Activated CD4-positive, alpha-beta T cell treated with anti-CD3 and anti-CD28 coated beads for 1 hour (primary cell): ENCODE measurements at regions not wholly inside any gene's neighbourhood (a gene's known extent, or its start where the extent isn't known, plus 50 kb on each side); places are given as distances from the start of the nearest gene placed in this dataset.

Experiments
- DNase-seq: peaks from one replicate; pipeline ENCODE4 v3.0.0-alpha.2; 2020

- DNase-seq: no peak
Measured at GRCh38 chr9:20112205-20112783, 323.5 kb upstream of the SLC24A2 start.

GRCh38 chr9:20111173-20111843, 322.5 kb upstream of the SLC24A2 start:
- DNase-seq: no peak

GRCh38 chr9:20095430-20096092, 306.7 kb upstream of the SLC24A2 start:
- DNase-seq: no peak

GRCh38 chr9:20092561-20092960, 303.7 kb upstream of the SLC24A2 start:
- no peak for DNase-seq

GRCh38 chr9:20087481-20087880, 298.6 kb upstream of the SLC24A2 start:
- DNase-seq: no peak

- DNase-seq: no peak
Measured at GRCh38 chr9:20085842-20086241, 297.0 kb upstream of the SLC24A2 start.

- DNase-seq: no peak
Measured at GRCh38 chr9:20084125-20084524, 295.3 kb upstream of the SLC24A2 start.

GRCh38 chr9:20083390-20083789, 294.6 kb upstream of the SLC24A2 start:
- no peak for DNase-seq

- no peak for DNase-seq
Measured at GRCh38 chr9:20082831-20083230, 294.0 kb upstream of the SLC24A2 start.

GRCh38 chr9:20082406-20082805, 293.6 kb upstream of the SLC24A2 start:
- DNase-seq: no peak

GRCh38 chr9:20078246-20078645, 289.4 kb upstream of the SLC24A2 start:
- DNase-seq: no peak

- DNase-seq: no peak
Measured at GRCh38 chr9:20074291-20074690, 285.5 kb upstream of the SLC24A2 start.

GRCh38 chr9:20070336-20070735, 281.5 kb upstream of the SLC24A2 start:
- DNase-seq: no peak

GRCh38 chr9:20065796-20066700, 277.2 kb upstream of the SLC24A2 start:
- DNase-seq: no peak

- DNase-seq: no peak
Measured at GRCh38 chr9:20065046-20065445, 276.2 kb upstream of the SLC24A2 start.

GRCh38 chr9:20054734-20055133, 265.9 kb upstream of the SLC24A2 start:
- no peak for DNase-seq

- DNase-seq: no peak
Measured at GRCh38 chr9:20048985-20049384, 260.1 kb upstream of the SLC24A2 start.

- DNase-seq: no peak
Measured at GRCh38 chr9:20048437-20048836, 259.6 kb upstream of the SLC24A2 start.

- DNase-seq: no peak
Measured at GRCh38 chr9:20044686-20045085, 255.8 kb upstream of the SLC24A2 start.

GRCh38 chr9:20043461-20043860, 254.6 kb upstream of the SLC24A2 start:
- DNase-seq: no peak

GRCh38 chr9:20043035-20043434, 254.2 kb upstream of the SLC24A2 start:
- DNase-seq: no peak

- DNase-seq: no peak
Measured at GRCh38 chr9:20042128-20042711, 253.4 kb upstream of the SLC24A2 start.

- no peak for DNase-seq
Measured at GRCh38 chr9:20041697-20042081, 252.9 kb upstream of the SLC24A2 start.
